H9 (cell line): ENCODE measurements at regions not wholly inside any gene's neighbourhood (a gene's known extent, or its start where the extent isn't known, plus 50 kb on each side); places are given as distances from the start of the nearest gene placed in this dataset.
"Not testable (repeated sequence)": the region's sequence is repeated elsewhere in the genome, so short reads cannot be mapped to it uniquely, and the experiment has no call there.

ENCODE experiments used
- DNase-seq: peaks from one replicate; pipeline ENCODE4 v3.0.0-alpha.2; 2017
- H2AFZ ChIP-seq: one replicate; pipeline ENCODE4 v1.6.1; 2013; ENCODE audit warnings: mild to moderate bottlenecking, low read length, control low read depth, moderate library complexity
- H2AK5ac ChIP-seq: 2 replicates; pipeline ENCODE4 v1.6.1; 2013; ENCODE audit warnings: low read length, control low read depth, mixed read lengths; ENCODE audit not compliant: insufficient read length
- H2BK120ac ChIP-seq: one replicate; pipeline ENCODE4 v1.6.1; 2013; ENCODE audit warnings: low read depth, mild to moderate bottlenecking, low read length, control low read depth, inconsistent platforms; ENCODE audit not compliant: poor library complexity, severe bottlenecking
- H2BK12ac ChIP-seq: 2 replicates; pipeline ENCODE4 v1.6.1; 2013; ENCODE audit warnings: low read length, control low read depth, mixed read lengths, low read depth; ENCODE audit not compliant: insufficient read length
- H2BK15ac ChIP-seq: 2 replicates; pipeline ENCODE4 v1.6.1; 2013; ENCODE audit warnings: low read depth, low read length, control low read depth
- H2BK20ac ChIP-seq: one replicate; pipeline ENCODE4 v1.6.1; 2013; ENCODE audit warnings: low read depth, mild to moderate bottlenecking, low read length, control low read depth, inconsistent platforms; ENCODE audit not compliant: poor library complexity, severe bottlenecking
- H2BK5ac ChIP-seq: 2 replicates; pipeline ENCODE4 v1.6.1; 2013; ENCODE audit warnings: low read length, control low read depth, mixed read lengths; ENCODE audit not compliant: insufficient read length
- H3K14ac ChIP-seq: 2 replicates; pipeline ENCODE4 v1.6.1; 2013; ENCODE audit warnings: low read length, control low read depth; ENCODE audit not compliant: insufficient read depth
- H3K18ac ChIP-seq: 2 replicates; pipeline ENCODE4 v1.6.1; 2013; ENCODE audit warnings: low read depth, mild to moderate bottlenecking, mixed read lengths, low read length, control low read depth; ENCODE audit not compliant: insufficient read length
- H3K23ac ChIP-seq: 2 replicates; pipeline ENCODE4 v1.6.1; 2013; ENCODE audit warnings: low read length, control low read depth, mixed read lengths, low read depth; ENCODE audit not compliant: insufficient read length
- H3K23me2 ChIP-seq: 2 replicates; pipeline ENCODE4 v1.6.1; 2013; ENCODE audit warnings: low read depth, mild to moderate bottlenecking, mixed read lengths, low read length, control low read depth; ENCODE audit not compliant: insufficient read length, poor library complexity, severe bottlenecking
- H3K27ac ChIP-seq: 2 replicates; pipeline ENCODE4 v1.5.1; 2013; ENCODE audit warnings: low read length, control low read depth, mixed read lengths, low read depth; ENCODE audit not compliant: insufficient read length
- H3K27me3 ChIP-seq: 2 replicates; pipeline ENCODE4 v1.6.1; 2013; ENCODE audit warnings: low read length, control low read depth, inconsistent platforms; ENCODE audit not compliant: insufficient read depth
- H3K4ac ChIP-seq: 2 replicates; pipeline ENCODE4 v1.6.1; 2013; ENCODE audit warnings: low read depth, mild to moderate bottlenecking, control low read depth, inconsistent platforms, low read length, moderate library complexity
- H3K4me1 ChIP-seq: 2 replicates; pipeline ENCODE4 v1.6.1; 2013; ENCODE audit warnings: low read length, control low read depth, inconsistent platforms; ENCODE audit not compliant: insufficient read depth
- H3K4me2 ChIP-seq: 2 replicates; pipeline ENCODE4 v1.6.1; 2013; ENCODE audit warnings: low read length, control low read depth, mixed read lengths; ENCODE audit not compliant: insufficient read length, insufficient read depth
- H3K56ac ChIP-seq: 2 replicates; pipeline ENCODE4 v1.6.1; 2013; ENCODE audit warnings: low read depth, mild to moderate bottlenecking, mixed read lengths, low read length, control low read depth; ENCODE audit not compliant: insufficient read length
- H3K79me1 ChIP-seq: 2 replicates; pipeline ENCODE4 v1.6.1; 2013; ENCODE audit warnings: low read depth, mild to moderate bottlenecking, moderate library complexity, low read length, control low read depth, inconsistent platforms; ENCODE audit not compliant: insufficient read depth, poor library complexity, severe bottlenecking
- H3K79me2 ChIP-seq: 2 replicates; pipeline ENCODE4 v1.6.1; 2013; ENCODE audit warnings: low read length, control low read depth, inconsistent platforms; ENCODE audit not compliant: insufficient read depth
- H3K9ac ChIP-seq: 2 replicates; pipeline ENCODE4 v1.6.1; 2013; ENCODE audit warnings: low read length, control low read depth, mixed read lengths; ENCODE audit not compliant: insufficient read length; ENCODE audit errors: extremely low read depth
- H3K9me3 ChIP-seq: one replicate; pipeline ENCODE4 v1.6.1; 2013; ENCODE audit warnings: low read depth, low read length, inconsistent platforms; ENCODE audit not compliant: control insufficient read depth
- H3T11ph ChIP-seq: one replicate; pipeline ENCODE4 v1.6.1; 2013; ENCODE audit warnings: mild to moderate bottlenecking, low read length, control low read depth, inconsistent platforms
- H4K20me1 ChIP-seq: one replicate; pipeline ENCODE4 v1.6.1; 2013; ENCODE audit not compliant: control insufficient read depth, insufficient read length, insufficient read depth
- H4K5ac ChIP-seq: 2 replicates; pipeline ENCODE4 v1.6.1; 2013; ENCODE audit warnings: low read depth, mild to moderate bottlenecking, mixed read lengths, low read length, control low read depth; ENCODE audit not compliant: insufficient read length
- H4K8ac ChIP-seq: replicated peaks from 2 replicates; pipeline ENCODE4 v1.6.1; 2013; ENCODE audit warnings: low read length, control low read depth, mixed read lengths, low read depth; ENCODE audit not compliant: insufficient read length
- H4K91ac ChIP-seq: 2 replicates; pipeline ENCODE4 v1.6.1; 2013; ENCODE audit warnings: low read depth, mild to moderate bottlenecking, moderate library complexity, mixed read lengths, low read length, control low read depth; ENCODE audit not compliant: insufficient read length
- H3K27ac Mint-ChIP-seq, 3 experiments: 2 replicates in 2 of 3; 3 replicates in 1 of 3; pipeline ENCODE4 v1.8.0; 2020 to 2021; ENCODE audit warnings: mixed read lengths in 3 of 3, mild to moderate bottlenecking in 1 of 3, moderate library complexity in 1 of 3
- H3K27me3 Mint-ChIP-seq: 2 replicates; pipeline ENCODE4 v1.8.0; 2021; ENCODE audit warnings: low read depth, mild to moderate bottlenecking, moderate library complexity, mixed read lengths
- H3K36me3 Mint-ChIP-seq, 3 experiments: 2 replicates in 2 of 3; 3 replicates in 1 of 3; pipeline ENCODE4 v1.8.0; 2020 to 2021; ENCODE audit warnings: low read depth in 3 of 3, mixed read lengths in 3 of 3; ENCODE audit not compliant: insufficient read depth in 1 of 3
- H3K4me1 Mint-ChIP-seq, 2 experiments: 2 replicates each; pipeline ENCODE4 v1.8.0; 2020; ENCODE audit warnings: mixed read lengths in 2 of 2
- H3K4me3 Mint-ChIP-seq, 2 experiments: 2 replicates in 1 of 2; 3 replicates in 1 of 2; pipeline ENCODE4 v1.8.0; 2020 to 2021; ENCODE audit warnings: mild to moderate bottlenecking in 2 of 2, mixed read lengths in 2 of 2, moderate library complexity in 1 of 2
- H3K9me3 Mint-ChIP-seq, 2 experiments: 2 replicates in 1 of 2; 3 replicates in 1 of 2; pipeline ENCODE4 v1.8.0; 2020; ENCODE audit warnings: mild to moderate bottlenecking in 2 of 2, mixed read lengths in 2 of 2, moderate library complexity in 1 of 2
- WGBS: extraction: QIAGEN DNeasy Blood & Tissue Kit; methylation state at CpG from one replicate; pipeline ENCODE4 v1.1.7; 2013; ENCODE audit warnings: missing lambda C conversion rate, low lambda C conversion rate, mixed read lengths; ENCODE audit not compliant: insufficient read length; ENCODE audit errors: extremely low coverage; 5-methylcytosine and 5-hydroxymethylcytosine counted together
- TF ChIP-seq, protein P1 (sequence below): fragments of 200-600 bp; sonication (generic); conservative IDR thresholded peaks from 3 replicates; pipeline ENCODE4 v1.8.0; 2021; ENCODE audit warnings: antibody characterized with exemption, mild to moderate bottlenecking

DNA sequence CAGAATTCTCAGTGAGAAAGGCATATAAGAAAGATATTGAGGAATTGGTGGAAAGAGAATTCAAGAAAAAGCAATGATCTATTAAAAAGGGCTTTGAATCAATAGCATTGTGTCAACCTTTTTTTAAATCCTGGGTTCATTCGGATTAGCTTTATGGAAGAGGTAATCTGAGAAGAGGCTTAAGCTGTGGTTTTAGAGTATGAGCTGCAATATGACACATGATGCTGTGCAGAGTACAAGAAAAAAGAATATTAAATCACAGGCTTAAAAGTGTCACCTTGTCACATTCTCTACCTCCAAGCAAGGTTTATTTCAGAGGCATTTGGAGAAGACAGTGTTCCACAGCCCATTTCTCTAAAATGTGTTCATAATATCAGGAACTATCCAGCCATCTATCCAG, 128.9 kb downstream of the RTP4 start:
- H3K4ac ChIP-seq, result no peak overlapping the region
- H3K4me1 Mint-ChIP-seq, result no peaks in the 10 kb centered on the region
- peaks cover 27 to 29% of the 10 kb centered on the region in 2 experiments for H3K9me3 Mint-ChIP-seq
- H3K14ac ChIP-seq, result no peak overlapping the region
- H4K5ac ChIP-seq, result no peak overlapping the region
- no peak overlapping the region for H3K23ac ChIP-seq
- H3K4me1 ChIP-seq, result no peaks in the 10 kb centered on the region
- no peak overlapping the region for H3K56ac ChIP-seq
- no peaks in the 10 kb centered on the region for H3K79me2 ChIP-seq
- no peak overlapping the region for H4K91ac ChIP-seq
- no peaks in the 10 kb centered on the region for H3K9me3 ChIP-seq
- H3K27me3 ChIP-seq, result no peaks in the 10 kb centered on the region
- H3K79me1 ChIP-seq, result no peaks in the 10 kb centered on the region
- no peak overlapping the region for H3K9ac ChIP-seq
- no peak overlapping the region for H2BK15ac ChIP-seq
- H3K4me3 Mint-ChIP-seq, result no peak overlapping the region
- no peak overlapping the region for H4K8ac ChIP-seq
- no peaks in the 10 kb centered on the region for H3K27me3 Mint-ChIP-seq
- no peak overlapping the region for H3K4me2 ChIP-seq
- H3K23me2 ChIP-seq, result no peaks in the 10 kb centered on the region
- no peak for DNase-seq
- no peak overlapping the region for H3K18ac ChIP-seq
- H3K27ac Mint-ChIP-seq, result no peak overlapping the region
- H3K36me3 Mint-ChIP-seq, result peaks cover 6 to 29% (median 13%) of the 10 kb centered on the region in 3 experiments
- no peak overlapping the region for H3K27ac ChIP-seq
- TF ChIP-seq, protein P1, sequence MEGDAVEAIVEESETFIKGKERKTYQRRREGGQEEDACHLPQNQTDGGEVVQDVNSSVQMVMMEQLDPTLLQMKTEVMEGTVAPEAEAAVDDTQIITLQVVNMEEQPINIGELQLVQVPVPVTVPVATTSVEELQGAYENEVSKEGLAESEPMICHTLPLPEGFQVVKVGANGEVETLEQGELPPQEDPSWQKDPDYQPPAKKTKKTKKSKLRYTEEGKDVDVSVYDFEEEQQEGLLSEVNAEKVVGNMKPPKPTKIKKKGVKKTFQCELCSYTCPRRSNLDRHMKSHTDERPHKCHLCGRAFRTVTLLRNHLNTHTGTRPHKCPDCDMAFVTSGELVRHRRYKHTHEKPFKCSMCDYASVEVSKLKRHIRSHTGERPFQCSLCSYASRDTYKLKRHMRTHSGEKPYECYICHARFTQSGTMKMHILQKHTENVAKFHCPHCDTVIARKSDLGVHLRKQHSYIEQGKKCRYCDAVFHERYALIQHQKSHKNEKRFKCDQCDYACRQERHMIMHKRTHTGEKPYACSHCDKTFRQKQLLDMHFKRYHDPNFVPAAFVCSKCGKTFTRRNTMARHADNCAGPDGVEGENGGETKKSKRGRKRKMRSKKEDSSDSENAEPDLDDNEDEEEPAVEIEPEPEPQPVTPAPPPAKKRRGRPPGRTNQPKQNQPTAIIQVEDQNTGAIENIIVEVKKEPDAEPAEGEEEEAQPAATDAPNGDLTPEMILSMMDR, result no peak
- no peak overlapping the region for H2BK5ac ChIP-seq
- H2BK120ac ChIP-seq, result no peak overlapping the region
- H3T11ph ChIP-seq, result no peak overlapping the region
- no peaks in the 10 kb centered on the region for H4K20me1 ChIP-seq
- no peak overlapping the region for H2AFZ ChIP-seq
- no peak overlapping the region for H2BK12ac ChIP-seq
- no peak overlapping the region for H2AK5ac ChIP-seq
- H2BK20ac ChIP-seq, result no peak overlapping the region
- no CpG with 5 or more reads among the region's 1 CpG for WGBS

DNA sequence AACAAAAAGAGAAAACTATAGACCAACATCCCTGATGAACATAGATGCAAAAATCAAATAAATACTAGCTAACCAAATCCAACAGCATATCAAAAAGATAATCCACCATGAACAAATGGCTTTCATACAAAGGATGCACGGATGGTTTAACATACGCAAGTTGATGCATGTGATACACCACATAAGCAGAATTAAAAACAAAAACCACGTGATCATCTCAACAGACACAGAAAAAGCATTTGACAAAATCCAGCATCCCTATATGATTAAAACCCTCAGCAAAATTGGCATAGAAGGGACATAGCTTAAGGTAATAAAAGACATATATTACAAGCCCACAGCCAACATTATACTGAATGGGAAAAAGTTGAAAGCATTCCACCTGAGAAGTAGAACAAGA, 125.9 kb downstream of the RTP4 start:
- H3K23me2 ChIP-seq, H3K79me1 ChIP-seq, H3K56ac ChIP-seq, H3K27me3 ChIP-seq, H3K4ac ChIP-seq, H3K27me3 Mint-ChIP-seq, H3T11ph ChIP-seq, H2BK12ac ChIP-seq, H3K27ac Mint-ChIP-seq, H2BK5ac ChIP-seq, H3K27ac ChIP-seq, DNase-seq, H4K8ac ChIP-seq, H3K23ac ChIP-seq, H3K79me2 ChIP-seq, H2AK5ac ChIP-seq, H3K9ac ChIP-seq, H3K18ac ChIP-seq, H2BK20ac ChIP-seq, H4K5ac ChIP-seq, H2BK120ac ChIP-seq, H3K4me2 ChIP-seq, H4K91ac ChIP-seq, H3K4me3 Mint-ChIP-seq, H4K20me1 ChIP-seq, H2AFZ ChIP-seq, H3K14ac ChIP-seq, H2BK15ac ChIP-seq, H3K4me1 ChIP-seq, H3K4me1 Mint-ChIP-seq, H3K9me3 ChIP-seq: not testable (repeated sequence)
- Mint-ChIP-seq H3K9me3 (peaks cover 49 to 56% of the 10 kb centered on the region in 2 experiments), H3K36me3 (peaks cover 14 to 57% (median 27%) of the 10 kb centered on the region in 3 experiments)
- no CpG with 5 or more reads among the region's 3 CpGs for WGBS
